Sigmoid colon (tissue), 4 donors: ENCODE measurements at regions not wholly inside any gene's neighbourhood (a gene's known extent, or its start where the extent isn't known, plus 50 kb on each side); places are given as distances from the start of the nearest gene placed in this dataset.

ENCODE experiments used
- EP300 ChIP-seq, 4 donors: sonication (generic); formaldehyde crosslinking; IDR thresholded peaks; one replicate each; pipeline ENCODE4 v1.6.1; 2017; ENCODE audit warnings: antibody characterized with exemption in 4 of 4
- POLR2A ChIP-seq, 2 donors: fragments of 450-650 bp; IDR thresholded peaks; one replicate each; pipeline ENCODE4 v1.6.1; 2016; ENCODE audit warnings: antibody characterized with exemption in 2 of 2, mild to moderate bottlenecking in 2 of 2, moderate library complexity in 2 of 2
- POLR2AphosphoS5 ChIP-seq, 4 donors: sonication (generic); formaldehyde crosslinking; IDR thresholded peaks; one replicate each; pipeline ENCODE4 v1.6.1; 2017; ENCODE audit warnings: antibody characterized with exemption in 4 of 4
- TF ChIP-seq, protein P1 (sequence below), 4 experiments: fragments of 450-650 bp in 3 of 4; fragments of 200-600 bp in 1 of 4; IDR thresholded peaks; one replicate each; pipeline ENCODE4 v1.5.1; 2016 to 2019; ENCODE audit warnings: antibody characterized with exemption in 4 of 4, mild to moderate bottlenecking in 3 of 4, moderate library complexity in 2 of 4

DNA sequence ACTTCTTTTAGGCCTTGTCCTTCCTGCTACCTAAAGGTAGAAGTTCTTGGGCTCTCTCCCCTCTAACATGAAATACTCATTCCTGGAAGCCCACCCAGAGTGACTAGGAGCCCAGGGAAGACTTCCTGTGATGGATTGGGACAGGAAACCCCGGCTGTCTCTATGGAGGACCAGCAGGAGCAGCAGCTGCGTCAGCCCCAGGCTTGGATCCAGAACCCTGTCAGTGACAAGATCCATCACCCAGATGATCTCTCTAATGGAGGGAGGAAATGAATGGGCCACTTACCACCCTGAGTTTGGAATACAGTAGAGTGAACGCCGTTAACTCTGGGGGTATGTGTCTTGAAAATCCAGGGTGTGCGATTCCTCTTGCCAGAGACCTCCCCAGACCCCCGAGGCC is 195.7 kb upstream of the WSCD1 start:
- TF ChIP-seq EP300 (IDR thresholded peaks at IDR 0.05), result no peak
- TF ChIP-seq, protein P1, sequence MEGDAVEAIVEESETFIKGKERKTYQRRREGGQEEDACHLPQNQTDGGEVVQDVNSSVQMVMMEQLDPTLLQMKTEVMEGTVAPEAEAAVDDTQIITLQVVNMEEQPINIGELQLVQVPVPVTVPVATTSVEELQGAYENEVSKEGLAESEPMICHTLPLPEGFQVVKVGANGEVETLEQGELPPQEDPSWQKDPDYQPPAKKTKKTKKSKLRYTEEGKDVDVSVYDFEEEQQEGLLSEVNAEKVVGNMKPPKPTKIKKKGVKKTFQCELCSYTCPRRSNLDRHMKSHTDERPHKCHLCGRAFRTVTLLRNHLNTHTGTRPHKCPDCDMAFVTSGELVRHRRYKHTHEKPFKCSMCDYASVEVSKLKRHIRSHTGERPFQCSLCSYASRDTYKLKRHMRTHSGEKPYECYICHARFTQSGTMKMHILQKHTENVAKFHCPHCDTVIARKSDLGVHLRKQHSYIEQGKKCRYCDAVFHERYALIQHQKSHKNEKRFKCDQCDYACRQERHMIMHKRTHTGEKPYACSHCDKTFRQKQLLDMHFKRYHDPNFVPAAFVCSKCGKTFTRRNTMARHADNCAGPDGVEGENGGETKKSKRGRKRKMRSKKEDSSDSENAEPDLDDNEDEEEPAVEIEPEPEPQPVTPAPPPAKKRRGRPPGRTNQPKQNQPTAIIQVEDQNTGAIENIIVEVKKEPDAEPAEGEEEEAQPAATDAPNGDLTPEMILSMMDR (IDR thresholded peaks at IDR 0.05), result no peak
- TF ChIP-seq POLR2A (IDR thresholded peaks at IDR 0.05), result no peak
- TF ChIP-seq POLR2AphosphoS5 (IDR thresholded peaks at IDR 0.05), result no peak
